SHP77 (cell line): ENCODE measurements at regions not wholly inside any gene's neighbourhood (a gene's known extent, or its start where the extent isn't known, plus 50 kb on each side); places are given as distances from the start of the nearest gene placed in this dataset.

Source experiments
- DNase-seq, 2 experiments: peaks; one replicate each; lab custom pipeline; 2025; lab: John Stamatoyannopoulos, UW

DNA sequence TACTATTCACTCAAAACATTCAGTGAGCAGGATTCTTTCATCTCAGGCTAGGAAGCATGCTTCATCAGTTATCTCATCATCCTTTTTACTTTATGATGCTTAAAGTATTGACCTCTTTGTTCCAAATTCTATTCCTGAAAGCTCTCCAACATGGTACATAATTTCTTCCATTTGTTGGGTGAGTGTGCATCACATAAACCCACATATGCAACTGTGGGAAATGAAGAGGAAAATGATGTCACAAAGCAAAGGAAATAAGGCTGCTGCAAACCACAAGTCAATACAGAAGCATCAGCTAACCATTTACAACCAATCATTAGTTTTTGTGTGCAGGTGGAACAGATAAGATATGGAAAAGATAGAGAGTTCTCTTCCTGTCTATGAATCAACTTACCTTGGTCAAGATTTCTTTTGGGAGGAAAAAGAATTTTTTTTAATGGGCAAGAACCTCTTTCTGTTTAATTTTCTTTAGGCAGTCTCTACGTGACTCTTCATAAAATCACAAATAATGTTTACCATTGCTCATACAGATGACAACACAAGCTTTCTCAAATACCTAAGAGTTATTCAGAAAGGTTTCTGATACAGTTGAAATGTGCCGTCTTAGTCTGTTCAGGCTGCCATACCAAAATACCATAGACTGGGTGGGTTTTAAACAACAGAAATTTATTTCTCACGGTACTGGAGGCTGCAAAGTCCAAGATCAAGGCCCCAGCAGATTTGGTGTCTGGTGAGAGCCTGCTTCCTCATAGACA, 259.9 kb downstream of the ADGRG6 start:
- DNase-seq = no peak

DNA sequence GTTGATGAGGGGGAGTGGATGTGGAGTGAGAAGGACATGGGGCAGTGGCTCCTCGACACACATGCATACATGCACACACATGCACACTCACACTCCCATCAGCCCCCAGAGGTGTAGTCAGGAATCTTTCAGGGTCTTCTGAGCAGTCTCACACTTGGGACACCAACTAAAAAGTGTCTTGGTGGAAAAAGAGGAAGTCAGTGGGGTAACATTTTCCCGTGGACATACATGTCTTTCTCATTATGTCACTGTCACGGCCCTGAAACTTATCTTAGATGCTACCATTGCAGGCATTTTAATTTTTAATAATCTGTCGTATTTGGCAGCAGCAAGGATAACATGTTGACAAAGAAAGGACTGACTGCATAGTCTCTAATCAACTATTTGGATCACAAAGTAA, 261.1 kb downstream of the ADGRG6 start:
- DNase-seq = no peak

DNA sequence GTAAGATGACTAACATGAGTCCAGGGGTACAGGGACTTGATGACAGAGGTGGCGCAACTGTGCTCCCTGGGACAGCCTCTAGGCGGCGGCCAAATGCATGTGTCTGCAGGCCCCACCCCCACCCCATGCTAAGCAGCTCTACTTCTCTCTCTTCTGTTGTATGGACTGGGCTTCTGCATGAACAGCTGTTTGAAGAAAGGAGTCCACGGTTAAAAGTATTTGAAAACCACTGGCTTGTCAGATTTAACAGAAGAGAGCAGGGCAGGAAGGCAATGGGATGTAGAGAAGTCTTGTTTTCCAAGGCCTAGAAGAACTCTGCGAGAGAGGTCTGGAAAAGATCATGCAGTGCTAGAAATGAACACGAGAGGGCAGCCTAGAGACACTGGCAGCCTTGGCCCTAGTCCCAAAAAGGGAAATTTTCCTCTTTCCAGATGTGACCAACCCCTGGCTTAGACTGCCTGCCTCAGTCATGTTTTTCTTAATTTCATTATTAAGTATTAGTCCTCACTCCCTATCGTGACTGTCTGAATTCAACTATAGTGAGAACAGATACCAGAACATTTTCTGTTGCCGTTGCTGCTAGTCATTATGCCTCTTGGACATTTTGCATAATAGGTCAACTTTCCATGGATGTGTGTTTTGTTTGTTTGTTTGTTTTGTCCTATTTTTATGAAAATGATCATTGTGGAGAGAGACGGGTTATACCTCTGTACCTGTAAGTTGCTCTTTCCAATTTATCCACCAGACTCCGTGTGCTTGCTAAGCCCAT, 265.0 kb downstream of the ADGRG6 start:
- DNase-seq = peak; percentile 4 to 25

DNA sequence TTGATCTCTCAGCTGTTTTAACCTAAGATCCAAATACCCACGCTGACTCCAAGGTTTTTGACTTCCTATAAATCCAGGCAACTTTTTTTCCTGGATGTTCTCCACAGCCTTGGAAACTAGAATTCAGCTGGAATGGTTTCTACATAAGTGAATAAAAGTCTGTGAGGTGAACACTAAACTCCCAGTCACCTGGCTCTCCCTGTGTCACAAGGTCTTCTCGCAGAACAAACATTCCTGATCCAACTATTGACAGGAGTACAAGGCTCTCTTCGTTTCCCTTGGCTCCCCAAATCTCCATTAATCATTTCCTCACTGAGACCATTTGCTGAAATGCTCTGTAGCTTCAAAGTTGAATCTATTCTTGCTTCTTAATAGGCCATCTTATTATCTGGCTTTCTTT, 265.7 kb downstream of the ADGRG6 start:
- DNase-seq = no peak

DNA sequence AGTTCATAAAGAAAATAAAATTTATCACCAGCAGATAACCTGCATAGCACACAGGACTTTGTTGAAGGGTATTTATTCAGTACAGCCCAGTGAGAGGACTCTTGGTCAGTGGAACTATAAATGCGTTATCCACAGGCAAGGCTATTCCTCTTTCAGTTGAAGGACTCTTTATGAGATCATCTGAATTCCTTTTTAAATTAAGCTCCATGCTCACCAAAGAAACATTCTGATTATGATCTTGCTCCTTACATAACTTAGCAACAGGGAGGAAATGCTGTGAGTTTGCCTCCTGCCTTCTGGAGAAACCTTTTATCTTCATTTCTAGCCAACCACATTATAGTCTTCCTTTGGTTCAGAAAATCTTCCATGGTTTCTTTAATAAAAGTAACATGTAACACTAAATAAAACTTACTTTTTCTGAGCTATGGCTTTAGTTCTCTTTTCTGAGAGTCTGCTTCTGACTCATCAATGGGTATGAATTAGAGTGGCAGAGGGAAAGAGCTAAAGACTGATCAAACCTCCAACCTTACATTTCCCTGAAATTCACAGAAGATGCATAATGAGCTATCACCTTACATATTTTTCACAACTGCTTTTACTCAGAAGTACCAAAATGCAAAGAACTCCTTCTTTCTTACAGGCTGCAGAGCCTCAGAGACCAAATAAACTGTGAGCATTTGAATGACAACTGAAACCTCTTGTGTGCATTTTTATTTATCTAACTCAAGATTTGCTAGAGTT, 267.2 kb downstream of the ADGRG6 start:
- no peak for DNase-seq

DNA sequence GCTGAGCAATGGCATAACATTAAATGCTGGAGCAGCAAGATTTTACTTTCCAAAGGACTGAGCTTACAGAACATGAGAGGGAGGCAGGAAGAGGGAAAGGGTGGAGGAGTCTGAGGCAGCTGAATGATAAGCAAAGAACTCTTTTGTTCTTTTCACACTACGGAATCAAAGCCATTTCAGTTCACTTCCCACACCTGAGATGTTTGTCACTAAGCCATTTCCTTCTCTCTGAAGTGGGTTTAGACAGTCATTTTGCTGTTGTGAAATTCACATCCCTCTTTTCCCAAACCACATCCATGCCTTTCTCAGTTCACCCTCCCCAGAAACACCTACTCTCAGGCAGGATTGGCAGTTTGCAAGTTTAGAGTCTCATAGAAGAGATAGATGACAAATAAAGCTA, 267.9 kb downstream of the ADGRG6 start:
- no peak for DNase-seq

DNA sequence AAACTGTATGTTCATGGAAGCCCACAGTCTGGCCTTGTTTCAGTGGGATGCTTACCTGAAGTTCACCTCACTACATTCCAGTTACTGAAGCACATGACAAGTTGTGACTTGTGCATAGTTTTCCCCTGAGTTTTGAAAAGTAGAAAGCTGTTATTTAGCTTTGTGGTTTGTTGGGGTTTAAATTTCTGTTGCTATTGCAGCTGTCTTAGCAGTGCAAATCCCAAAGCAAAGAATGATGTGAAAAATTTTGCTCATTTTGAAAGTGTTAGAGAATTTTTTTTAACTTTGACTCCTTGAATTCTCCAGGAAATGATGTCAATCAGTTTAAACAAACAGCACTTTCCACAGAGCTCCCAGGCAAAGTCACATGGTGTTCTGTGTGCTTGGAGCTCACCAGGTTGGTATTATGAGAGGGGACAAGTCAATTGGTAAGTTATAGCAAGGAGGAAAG, 268.4 kb downstream of the ADGRG6 start:
- DNase-seq = no peak

DNA sequence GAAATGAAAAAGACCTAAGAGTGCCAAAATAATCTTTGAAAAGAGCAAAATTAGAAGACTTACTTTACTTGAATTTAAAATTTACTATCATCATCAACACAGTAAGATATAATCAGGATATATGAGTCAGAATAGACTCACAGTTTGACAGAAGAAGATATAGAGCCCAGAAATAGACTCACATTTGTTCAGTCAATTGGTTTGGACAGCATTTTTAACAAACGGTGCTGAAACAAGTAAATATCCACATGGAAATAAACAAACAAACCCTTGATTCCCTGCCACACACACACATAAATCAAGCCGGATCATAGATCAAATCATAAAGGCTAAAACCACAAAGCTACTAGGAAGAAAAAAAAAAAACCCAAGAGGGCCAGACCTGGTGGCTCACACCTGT, 291.1 kb downstream of the ADGRG6 start:
- no peak for DNase-seq

DNA sequence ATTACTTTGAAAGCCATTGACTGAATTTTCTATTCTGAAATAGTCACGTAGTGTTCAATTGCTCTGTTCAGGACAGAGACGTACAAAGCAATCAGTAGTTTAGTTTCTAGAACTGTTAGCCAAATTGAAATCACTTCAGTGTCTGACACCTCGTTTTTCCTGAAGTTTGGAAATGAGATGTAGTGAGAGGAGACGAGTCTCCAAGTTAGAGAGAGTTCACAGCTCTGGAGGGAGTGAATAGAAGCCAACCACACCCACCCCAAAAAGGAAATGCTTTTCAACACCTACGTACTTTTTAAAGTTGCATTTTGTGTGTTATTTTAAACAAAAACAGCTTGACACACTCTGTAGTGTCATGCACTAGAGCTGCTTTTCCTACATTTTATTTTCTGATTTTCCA, 296.0 kb downstream of the ADGRG6 start:
- DNase-seq = no peak

DNA sequence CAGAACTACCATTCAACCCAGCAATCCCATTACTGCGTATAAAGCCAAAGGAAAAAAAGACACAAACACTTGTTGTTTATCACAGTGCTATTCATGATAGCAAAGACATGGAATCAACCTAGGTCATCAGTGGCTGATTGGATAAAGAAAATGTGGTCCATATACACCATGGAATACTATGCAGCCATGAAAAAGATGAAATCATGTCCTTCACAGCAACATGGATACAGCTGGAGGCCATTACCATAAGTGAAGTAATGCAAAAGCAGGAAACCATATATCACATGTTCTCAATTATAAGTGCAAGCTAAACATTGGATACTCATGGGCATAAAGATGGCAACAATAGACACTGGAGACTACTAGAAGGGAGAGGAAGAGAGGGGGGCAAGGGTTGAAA, 299.6 kb downstream of the ADGRG6 start:
- DNase-seq = no peak

DNA sequence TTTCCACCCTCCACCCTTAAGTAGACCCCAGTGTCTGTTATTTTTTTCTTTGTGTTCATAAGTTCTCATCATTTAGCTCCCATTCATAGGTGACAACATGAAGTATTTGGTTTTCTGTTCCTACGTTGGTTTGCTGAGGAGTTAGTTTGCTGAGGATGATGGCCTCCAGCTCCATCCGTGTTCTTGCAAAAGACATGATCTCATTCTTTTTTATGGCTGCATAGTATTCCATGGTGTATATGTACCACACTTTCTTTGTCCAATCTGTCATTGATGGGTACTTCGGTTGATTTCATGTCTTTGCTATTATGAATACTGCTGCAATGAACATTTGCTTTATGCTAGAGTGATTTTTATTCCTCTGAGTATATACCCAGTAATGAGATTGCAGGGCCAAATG, 301.2 kb downstream of the ADGRG6 start:
- DNase-seq = no peak

DNA sequence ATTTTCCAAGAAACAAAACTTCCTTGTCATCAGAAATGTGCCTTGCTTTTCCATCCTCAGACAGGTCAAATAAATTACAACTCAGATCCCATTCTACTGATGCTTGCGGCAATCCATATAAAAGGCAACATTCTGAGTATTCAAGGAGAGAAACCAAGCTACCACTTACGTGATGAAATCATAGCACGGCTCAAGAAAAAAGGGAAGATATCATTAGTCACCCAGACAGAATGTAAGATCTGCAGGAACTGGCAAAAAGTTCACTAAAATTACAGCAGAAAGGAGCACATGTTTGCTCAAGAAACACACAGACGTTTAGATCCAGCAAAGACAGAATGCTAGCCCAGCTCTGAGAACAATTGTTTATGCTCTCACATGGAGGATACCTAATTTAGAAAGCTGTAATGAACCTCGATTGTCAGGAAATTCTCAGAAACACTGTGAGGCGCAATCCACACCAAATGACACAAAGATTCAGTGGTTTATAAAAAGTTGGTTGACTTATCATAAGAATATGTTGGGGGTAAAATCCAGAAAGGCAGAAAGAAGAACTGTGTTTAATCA, 304.2 kb downstream of the ADGRG6 start:
- DNase-seq = no peak

DNA sequence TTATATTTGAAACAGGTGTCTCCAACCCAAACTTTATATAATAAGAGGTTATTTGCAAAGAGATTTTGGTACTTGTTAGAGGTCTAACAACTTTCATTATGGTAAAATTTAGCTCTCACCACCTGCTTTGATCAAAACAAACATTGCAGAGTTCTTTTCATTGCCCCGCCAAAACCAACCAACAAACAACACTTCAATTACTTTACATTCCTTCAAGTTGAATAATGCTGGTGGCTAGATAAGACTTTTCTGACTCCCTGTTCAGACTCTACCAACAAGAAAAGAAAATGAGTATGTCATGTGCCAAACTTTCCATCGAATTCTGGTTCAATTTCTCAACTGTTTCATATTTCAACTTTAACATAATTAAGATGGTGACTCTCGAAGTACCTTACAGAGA, 311.1 kb downstream of the ADGRG6 start:
- DNase-seq = no peak

DNA sequence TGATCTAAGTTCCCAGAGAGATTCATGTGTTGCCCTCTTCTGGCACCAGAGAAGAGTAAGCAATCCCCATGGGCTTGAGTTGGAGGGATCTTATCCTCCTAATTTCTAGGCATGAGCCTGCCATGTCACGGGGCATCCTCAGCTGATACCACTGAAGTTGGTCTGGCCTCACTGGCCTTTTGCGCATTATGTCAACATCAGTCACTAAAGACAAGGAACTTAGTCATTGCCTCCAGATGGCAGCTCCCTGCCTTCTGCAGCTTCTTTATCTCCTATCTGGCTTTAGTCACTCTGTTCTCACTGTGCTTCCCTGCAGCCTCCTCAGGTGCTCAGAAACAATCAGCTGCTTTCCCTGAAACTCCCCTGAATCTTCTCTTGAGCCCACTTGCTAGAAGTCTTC, 312.2 kb downstream of the ADGRG6 start:
- no peak for DNase-seq

DNA sequence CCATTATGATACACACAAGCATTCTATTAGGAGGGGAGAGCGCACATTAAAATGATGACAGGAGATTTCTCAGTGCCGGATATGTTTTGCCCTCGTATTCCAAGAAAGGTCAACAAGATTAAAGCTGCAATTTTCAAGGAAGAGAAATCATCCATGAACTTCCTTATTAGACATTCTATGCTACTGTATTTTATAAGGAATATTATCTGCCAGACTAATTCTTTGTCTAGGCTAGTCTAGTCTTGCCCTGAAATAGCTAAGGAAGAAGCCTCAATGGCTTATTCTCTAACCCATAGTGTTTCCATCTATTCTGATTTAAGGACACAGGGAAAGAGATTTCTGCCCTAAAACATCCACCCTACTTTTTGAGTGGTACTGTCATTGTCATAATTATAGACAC, 315.4 kb downstream of the ADGRG6 start:
- DNase-seq = no peak

DNA sequence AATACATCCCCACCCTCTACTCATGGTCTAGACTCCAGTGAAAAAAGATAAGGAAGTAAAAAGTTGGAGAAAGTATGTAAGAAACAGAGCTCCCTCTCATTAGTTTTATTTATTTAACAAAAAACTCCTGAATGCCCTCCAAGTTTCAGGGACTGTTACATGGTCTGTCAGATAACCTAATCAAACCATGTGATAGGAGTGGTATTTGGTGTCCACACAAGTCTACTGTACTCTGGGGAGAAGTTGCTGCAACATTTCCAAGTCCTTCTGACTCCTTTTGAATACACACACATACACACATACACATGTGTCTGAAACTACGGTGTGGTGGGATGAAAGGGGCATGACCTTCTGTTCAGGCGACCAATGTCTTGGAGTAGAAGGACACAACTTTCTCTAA, 320.0 kb downstream of the ADGRG6 start:
- DNase-seq = no peak

DNA sequence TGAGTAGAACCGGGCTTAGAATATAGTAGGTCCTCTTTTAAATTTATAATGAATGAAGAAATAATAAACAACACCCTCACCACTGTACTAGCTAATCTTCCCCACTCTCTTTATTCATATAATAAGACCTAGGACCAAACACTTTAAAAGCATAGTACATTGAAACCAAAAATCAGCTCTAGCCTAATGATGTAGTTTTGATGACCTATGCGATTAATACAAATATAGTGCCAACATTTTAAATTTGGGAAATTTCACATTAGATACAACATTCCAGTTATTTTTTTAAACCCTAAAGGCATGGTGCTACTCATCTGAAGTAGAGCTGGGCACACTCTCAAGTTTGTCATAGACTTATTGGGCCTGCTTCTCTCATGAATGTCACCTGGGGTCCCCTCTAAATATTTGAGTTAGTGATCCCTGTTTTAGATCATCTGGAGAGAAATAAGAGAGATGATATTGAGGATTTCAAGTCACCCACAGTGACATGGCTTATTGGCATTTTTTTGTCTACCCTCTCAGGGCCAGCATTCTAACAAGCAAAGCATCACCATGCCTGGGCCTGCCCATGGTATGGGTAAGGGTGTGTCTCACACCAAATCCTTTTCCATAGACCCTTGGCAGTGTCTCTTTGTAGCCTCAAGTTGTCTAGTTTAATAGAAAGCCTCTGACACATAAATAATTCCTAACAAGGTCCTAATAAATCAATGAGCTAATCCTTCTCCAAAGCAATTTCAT, 319.8 kb downstream of the HIVEP2 start:
- no peak for DNase-seq

DNA sequence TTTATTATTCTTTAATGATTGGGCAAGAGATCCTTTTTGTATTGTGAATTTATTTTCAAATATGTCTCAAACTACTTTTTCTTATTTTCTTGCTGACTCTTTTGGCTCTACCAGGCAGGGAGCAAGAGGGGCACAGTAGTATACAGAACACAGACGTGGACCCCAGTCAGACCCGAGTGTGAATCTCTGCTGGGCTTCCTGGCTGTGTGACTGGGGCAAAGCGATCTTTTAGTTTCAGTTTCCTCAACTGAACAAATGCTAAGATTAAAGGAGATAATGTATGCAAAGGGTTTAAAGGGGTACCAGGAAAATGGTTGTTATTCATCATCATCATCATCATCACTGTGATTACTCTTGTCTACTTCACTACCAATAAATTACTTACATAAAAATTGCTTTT, 317.5 kb downstream of the HIVEP2 start:
- no peak for DNase-seq

DNA sequence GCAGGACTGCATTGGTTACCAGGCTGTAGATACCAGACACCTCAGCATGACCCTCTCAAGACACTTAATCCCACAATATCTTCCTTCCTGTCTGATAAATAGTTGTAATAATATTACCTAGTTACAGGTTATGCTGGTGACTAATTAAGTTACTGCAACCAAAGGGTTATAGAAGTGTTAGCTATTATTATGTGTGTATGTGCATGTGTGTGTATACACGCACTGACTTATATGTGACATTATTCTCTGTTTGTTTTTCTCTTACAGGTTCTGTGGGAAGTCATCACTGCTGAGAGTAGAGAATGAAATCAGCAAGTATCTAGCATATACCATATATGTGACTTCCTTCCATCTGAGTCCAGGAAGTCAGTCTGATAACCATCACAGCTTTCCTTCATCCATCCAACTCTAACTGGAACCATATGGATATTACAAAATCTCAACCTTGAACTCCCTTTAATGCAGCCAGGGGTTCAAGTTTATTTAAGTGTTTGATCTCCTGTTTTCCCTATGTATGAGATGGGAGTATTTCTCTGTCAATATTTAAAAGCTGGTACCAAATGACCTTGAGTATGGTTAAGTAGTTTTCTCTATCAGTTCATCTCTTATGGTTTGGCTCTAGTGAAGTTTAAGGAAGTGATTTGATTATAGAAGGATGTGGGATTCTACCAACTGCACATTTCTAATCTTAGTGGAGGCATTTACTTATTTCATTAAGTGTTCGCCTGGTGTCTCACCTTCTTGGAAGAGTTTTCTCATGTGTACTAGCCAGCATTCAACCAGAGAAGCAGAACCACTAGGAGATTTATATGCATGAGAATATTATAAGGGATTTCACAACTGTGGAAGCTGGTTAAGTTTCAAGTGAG, 313.2 kb downstream of the HIVEP2 start:
- no peak for DNase-seq

DNA sequence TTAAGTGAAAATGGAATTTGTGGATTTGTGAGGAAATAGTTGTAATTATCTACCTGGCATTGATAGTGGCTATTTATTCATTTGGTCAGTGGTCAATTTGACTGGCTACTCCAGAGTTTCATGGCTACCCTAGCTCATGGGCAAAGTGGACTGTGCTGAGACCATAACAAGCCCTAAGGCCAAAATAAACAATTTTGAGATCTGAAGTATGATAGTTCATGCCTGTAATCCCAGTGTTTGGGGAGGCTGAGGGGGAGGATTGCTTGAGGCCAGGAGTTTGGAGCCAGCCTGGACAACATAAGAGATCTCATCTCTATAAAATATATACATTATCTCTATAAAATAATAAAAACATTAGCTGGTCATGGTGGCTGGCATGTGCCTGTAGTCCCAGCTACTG, 311.7 kb downstream of the HIVEP2 start:
- DNase-seq = no peak

DNA sequence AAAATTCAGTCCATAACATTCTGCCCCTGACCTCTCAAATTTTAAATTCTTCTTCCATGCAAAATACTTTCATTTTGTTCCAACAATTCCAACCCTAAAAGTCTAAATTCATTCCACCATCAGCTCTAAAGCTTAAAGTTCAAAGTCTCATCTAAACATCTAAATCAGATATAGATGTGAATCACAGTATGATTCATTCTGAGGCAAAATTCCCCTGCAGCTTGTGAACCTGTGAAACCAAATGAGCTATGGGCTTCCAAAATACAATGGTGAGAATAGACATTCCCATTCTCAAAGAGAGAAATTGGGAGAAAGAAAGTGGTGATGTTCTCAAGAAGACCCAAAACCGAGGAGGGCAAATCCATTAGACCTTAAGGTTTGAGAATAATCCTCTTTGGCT, 309.8 kb downstream of the HIVEP2 start:
- DNase-seq = no peak
